NCI-H510A (cell line): ENCODE measurements at regions not wholly inside any gene's neighbourhood (a gene's known extent, or its start where the extent isn't known, plus 50 kb on each side); places are given as distances from the start of the nearest gene placed in this dataset.
"Not testable (repeated sequence)": the region's sequence is repeated elsewhere in the genome, so short reads cannot be mapped to it uniquely, and the experiment has no call there.

Experiments used
- DNase-seq: peaks from one replicate; lab custom pipeline; 2025; lab: John Stamatoyannopoulos, UW

DNA sequence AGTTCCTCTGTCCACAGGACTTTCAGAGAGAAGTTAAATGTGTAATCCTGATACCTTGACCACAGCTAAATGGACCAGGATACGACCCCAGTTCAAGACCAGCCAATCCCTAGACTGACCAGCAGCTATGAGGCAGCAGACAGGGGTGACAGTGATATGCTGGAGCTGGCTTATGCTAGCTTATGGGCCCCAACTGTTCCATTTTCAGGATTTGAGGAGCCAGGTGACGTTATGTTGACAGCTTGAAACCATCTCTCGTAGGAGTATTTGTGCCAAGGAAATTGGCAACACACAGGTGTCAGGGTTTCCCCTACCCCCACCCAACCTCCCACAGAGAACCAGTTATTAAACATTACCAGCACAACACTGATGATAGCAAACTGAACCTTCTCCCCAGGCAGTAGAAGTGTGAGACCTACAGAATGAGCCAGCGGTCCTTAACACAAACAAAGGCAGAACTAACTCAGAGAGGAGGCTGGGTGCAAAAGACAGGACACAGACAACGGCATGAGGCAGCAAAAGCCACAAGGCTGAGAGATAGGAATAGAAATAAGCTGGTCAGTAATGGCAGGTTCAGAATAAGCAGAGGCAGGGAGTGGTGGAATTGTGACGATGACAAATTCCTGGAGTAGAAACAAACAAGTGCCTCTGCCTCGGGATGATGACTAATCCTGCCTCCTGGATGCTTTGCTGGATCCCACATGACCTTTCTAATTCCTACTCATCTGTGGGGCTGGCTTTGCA is 85.6 kb upstream of the CPEB2 start:
- DNase-seq = no peak

DNA sequence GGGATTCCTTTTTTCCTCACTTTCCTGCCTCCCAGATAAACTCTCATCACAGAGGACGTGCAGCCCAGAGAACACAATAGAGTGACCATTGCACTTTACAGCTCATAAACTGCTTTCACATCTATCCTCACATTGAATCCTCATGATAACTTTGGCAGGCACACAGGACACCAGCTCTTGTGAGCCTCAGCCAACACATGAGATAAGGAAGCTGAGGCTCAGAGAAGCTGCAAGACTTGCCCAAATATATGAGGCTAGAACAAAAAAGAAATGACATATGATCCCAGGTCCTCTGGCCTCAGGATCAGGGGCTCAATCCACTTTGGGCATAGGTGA is 85.0 kb upstream of the CPEB2 start:
- DNase-seq = no peak

DNA sequence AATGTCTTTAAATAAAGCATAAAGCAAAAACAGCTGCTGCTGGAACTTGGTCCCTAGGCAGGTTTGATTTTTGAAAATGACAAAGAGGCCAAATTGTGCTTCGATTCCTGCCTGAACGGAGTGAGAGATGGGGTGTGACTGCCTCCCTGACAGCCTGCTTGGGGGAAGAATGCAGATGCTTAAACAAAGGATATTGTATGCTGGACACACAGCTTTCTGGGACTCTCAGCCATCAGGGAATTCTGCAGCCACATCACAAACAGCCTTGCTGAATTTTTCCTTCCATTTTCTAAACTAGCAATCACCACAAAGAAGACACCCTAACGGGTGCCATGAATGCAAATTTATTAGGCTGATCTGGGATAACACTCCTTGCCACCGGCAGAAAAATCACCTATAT is 83.9 kb upstream of the CPEB2 start:
- DNase-seq = no peak

DNA sequence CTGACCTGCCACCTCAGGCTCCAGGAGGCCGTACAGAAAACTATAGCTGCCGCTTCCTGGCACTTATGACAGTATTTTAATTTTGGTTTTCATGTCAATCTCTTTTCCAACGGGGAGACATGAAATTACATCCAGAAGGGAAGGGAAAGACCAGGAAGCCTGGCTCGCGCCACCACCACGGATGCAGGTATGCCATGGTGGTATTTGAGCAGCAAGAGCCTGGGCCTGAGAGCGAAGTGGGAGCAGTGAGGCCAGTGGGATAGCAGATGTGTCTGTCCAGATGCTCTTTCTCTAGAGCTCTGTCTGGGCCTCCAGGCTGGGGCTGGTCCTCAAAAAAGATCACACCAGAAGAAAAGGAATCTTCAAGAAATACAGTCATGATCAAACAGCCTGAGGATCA is 82.5 kb upstream of the CPEB2 start:
- DNase-seq = no peak

DNA sequence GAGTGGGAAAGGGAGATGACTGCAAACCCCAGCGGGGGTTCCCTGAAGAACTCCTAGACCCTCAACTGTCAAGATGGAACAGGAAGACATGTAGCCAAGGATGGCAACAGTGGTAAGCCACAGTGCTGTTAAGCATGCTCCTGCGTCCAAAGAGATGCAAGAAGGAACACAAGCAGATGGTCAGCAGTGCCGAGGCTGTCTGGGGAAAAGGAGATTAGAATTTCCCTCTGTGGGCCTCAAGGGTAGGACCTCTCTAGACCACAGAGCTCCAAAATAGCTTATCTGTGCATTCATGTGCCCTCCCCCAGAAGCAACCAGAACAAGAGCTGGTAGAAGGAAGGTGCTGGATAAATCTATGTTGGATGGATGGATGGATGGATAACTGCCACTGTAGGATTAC is 82.0 kb upstream of the CPEB2 start:
- no peak for DNase-seq

DNA sequence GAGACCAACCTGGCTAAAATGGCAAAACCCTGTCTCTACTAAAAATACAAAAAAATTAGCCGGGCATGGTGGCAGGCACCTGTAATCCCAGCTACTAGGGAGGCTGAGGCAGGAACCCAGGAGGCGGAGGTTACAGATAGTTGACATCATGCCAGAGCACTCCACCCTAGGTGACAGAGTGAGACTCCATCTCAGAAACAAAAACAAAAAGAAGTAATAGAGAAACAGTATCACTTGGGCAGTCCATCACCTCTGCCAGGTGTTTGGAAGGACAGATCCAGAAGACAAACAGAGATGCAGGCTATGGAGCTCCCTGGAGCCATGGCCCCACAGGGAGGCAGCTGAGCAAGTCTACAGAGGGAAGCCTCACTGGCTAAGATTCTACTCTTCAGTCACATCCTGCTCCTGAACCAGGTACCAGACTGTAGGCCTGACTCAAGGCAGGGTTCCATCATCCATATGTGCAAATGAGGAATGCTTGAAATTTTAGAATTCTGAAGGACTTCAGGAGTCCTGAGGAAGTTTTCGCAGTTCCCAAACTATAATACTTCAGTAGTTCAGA is 81.4 kb upstream of the CPEB2 start:
- no peak for DNase-seq

DNA sequence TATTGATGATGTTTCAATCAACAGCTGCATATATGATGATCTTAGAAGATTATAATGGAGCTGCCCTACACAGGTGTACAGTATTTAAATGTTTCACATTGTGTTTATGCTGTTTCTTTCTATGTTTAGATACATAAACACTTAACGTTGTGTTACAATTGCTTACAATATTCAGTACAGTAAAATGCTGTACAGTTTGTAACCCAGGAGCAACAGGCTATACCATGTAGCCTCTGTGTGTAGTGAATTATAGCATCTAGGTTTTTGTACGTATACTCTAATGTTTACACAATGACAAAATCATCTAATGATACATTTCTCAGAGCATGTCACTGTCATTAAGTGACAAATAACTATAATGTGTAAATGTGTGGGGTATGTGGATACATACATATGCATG is 80.5 kb upstream of the CPEB2 start:
- not testable (repeated sequence) for DNase-seq

DNA sequence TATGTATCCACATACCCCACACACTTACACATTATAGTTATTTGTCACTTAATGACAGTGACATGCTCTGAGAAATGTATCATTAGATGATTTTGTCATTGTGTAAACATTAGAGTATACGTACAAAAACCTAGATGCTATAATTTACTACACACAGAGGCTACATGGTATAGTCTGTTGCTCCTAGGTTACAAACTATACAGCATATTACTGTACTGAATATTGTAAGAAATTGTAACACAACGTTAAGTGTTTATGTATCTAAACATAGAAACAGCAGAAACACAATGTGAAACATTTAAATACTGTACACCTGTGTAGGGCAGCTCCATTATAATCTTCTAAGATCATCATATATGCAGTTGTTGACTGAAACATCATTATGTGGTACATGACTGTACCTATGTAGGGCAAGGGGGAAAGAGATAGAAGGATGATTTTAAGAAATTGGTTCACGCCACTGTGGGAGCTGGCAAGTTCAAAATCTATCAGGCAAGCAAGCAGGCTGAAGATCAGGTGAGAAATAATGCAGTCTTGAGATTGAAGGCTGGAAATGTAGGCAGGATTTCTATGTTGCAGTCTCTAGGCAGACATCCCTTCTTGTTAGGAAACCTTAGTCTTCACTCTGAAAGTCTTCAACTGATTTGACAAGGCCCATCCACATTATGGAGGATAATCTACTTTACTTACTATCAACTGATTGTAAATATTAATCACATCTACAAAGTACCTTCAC is 78.0 kb upstream of the CPEB2 start:
- no peak for DNase-seq

DNA sequence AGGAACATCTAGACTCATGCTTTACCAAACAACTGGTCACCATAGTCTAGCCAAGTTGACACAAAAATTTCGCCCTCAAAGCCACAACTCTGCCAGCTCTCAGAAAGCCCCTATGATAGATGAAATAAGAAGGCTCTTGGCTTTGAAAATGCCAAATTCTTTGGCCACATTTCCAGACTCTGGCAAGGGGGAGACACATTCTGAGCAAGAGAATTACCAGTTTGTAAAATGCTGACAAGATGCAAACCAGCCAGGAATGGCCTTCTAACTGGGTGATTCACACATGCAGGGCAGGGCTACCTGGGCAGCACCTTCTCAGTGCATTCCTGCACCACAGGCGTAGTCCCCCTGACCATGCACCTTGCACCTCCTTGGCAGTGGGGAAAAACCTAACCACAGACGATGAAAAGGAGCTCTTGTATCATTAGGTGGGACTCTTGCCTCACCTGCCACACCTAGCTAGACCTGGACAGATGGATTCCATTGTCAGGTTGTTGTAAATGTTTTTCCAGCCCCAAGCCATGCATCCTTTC is 77.4 kb upstream of the CPEB2 start:
- DNase-seq = no peak

DNA sequence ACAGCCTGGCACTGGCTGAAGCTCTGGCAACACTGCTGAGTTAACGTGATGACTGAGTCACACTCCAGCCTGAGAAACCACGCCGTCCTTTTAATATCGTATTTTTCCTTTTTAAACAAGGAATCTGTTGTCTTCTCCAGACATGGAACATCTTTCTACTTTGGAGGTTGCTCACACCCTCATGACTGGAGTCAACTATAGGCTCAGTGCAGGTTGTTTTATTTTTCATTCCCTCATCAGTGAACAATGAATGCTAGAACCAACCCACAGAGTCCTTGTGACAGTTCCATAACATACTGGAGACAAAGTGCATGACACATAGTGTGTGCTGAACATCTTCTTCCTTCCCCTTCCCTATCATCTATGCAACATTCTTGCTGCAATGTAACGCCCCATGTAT is 76.8 kb upstream of the CPEB2 start:
- no peak for DNase-seq

DNA sequence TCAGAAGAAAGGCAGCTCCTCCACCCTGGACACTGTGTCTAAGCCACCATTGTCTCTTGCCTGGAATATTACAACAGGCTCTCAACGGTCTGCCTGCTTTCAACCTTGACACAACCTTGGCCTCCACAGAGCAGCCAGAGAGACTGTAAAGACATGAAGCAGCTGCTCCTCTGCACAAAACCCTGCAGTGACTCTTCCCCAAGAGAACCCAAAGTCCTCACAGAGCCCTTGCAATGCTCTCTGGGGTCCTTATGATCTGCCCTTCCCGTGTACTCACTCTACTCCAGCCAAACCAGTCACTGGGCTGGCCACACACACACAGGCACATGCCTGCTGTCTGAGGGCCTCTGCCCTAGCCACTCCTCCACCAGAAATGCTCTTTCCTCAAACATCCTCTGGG is 75.9 kb upstream of the CPEB2 start:
- DNase-seq = no peak

DNA sequence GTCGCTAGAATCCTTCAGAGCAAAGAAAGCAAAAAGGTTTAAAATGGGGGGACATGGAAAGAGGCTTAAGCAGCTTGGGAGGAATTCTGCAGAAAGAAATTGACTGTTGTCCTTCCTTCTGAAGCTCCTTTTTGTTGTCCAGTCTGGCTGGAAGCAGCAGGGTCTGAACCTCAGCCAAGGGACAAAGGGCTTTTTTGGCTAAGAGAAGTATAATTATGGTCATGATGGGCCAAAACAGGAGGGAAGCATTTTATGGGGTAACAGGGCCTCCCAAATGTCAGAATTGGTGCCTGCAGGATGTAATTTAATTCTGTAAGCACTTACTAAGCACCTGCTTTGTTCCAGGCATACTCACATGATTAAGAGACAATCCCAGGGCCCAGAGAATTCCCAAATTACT is 74.2 kb upstream of the CPEB2 start:
- no peak for DNase-seq

DNA sequence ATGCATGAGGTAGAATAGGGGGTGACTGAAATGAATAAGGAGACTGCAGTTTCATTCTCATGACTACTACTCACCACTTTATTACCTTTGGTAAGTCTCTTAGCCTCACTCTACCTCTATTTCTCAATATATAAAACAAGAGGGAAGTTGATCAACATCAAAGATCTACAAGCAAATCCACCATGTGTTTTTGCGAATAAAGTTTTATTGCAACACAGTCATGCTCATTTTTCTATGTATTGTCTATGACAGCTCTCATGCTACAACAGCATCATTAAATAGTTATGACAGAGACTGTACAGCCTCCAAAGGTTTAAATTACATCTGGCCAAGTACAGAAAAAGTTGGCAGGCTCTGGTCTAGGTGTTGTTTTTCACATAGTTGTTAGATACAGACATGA is 72.6 kb upstream of the CPEB2 start:
- no peak for DNase-seq

DNA sequence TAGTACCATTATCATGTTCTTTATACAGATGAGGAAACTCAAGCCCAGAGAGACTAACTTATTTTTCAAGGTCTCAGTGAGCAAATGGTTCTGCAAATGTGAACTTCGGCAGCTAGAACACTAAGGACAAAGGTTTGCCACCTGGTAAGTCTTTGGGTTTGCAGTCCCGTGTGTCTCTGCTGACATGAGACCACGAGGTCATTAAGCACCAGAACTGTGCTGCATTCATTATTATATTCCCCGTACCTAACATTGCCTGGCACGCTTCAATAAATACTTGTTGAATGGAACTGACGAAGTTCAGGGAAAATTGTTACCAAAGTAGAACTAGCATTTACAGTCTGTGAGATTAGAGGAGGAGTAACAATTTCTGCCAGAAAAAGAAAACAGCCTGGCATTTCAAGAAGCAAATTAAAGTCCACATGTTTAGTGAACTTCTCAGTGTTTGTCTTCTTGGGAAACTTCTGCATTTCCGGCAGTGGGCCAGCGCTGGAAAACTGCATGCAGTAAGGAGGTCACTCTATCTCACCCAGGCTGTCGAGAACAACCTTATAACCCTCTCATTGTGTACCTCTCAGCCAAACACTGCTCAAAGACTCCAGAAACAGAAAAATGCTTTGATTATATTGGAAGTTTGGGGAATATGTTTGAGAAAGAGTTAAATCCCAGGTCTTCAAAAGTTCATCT is 67.4 kb upstream of the CPEB2 start:
- no peak for DNase-seq

DNA sequence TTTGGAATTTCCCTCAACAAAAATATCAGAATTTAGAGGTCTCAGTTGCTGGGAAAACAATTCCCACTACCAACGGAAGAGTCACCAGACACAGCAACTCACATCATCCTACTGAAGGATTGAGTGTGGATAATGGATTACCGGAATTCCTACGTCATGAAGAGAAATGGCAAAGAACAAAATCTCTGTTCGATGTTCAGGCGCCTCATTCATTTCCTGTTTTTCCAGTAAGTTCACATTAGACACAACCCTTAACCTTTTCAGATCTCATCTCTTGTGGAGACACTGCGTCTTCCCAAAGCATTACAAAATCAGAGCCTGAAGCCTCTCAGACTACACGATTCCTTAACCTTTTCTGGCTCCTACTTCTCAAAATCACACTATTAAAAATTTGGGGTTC is 58.5 kb upstream of the CPEB2 start:
- DNase-seq = no peak

DNA sequence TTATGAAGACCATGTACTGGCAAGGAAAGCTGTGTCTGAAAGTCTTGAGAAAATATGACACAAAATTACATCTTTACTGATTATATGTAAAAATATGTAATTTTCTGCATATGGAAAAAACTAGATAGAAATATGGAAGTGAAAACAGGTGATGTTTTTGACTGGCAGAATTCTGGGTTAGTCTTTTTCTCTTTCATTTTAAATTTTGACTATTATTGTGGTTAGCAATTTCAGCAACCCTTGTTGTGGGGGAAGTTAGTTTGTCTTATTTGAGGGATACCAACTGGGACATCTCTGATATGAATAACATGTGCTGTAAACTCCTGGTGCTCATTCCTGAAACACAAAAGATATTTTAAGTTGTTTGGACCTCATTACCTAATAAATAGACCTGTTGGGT is 49.9 kb upstream of the CPEB2 start:
- no peak for DNase-seq
